Sigmoid colon (tissue), 4 donors: ENCODE measurements at regions not wholly inside any gene's neighbourhood (a gene's known extent, or its start where the extent isn't known, plus 50 kb on each side); places are given as distances from the start of the nearest gene placed in this dataset.

ENCODE experiments used
- CTCF ChIP-seq, 4 experiments: fragments of 450-650 bp in 3 of 4; fragments of 200-600 bp in 1 of 4; IDR thresholded peaks; one replicate each; pipeline ENCODE4 v1.5.1; 2016 to 2019; ENCODE audit warnings: antibody characterized with exemption in 4 of 4, mild to moderate bottlenecking in 3 of 4, moderate library complexity in 2 of 4
- POLR2A ChIP-seq, 2 donors: fragments of 450-650 bp; IDR thresholded peaks; one replicate each; pipeline ENCODE4 v1.6.1; 2016; ENCODE audit warnings: antibody characterized with exemption in 2 of 2, mild to moderate bottlenecking in 2 of 2, moderate library complexity in 2 of 2
- POLR2AphosphoS5 ChIP-seq, 4 donors: sonication (generic); formaldehyde crosslinking; IDR thresholded peaks; one replicate each; pipeline ENCODE4 v1.6.1; 2017; ENCODE audit warnings: antibody characterized with exemption in 4 of 4

DNA sequence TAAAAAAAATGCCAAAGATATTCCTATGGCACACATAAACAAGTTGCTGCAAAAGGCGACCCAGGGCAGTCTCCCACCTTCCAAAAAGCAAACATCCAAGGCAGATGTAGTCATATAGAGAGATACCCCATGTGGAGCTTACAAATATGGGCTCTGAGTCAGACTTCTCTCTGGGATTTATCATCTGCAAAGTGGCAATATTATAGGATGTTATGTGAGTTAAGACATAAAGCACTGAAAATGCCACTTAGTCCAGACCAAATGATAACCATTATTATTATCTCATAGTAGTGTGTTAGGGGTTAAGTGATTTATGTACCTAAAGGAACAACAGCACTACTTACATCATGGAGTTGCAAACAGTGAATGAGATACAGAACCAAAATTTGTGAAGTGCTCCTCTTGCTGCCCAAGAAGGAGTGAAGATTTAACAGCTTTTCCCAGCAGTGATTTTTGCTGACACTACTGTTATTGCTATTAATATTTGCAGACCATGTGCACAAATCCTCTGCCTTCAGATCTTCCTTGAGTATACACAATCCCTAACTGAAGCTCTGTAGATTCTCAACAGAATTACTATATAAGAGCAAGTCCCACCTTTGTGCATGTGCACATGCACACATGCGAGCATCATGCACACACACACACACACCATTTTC lies 560.0 kb upstream of the SALL1 start:
- TF ChIP-seq CTCF (IDR thresholded peaks at IDR 0.05) (no peak), POLR2A (IDR thresholded peaks at IDR 0.05) (no peak), POLR2AphosphoS5 (IDR thresholded peaks at IDR 0.05) (no peak)
